ENCODE measurements at regions not wholly inside any gene's neighbourhood (a gene's known extent, or its start where the extent isn't known, plus 50 kb on each side); places are given as distances from the start of the nearest gene placed in this dataset.

GRCh38 chr7:131013716-131014115 is 279.7 kb upstream of the KLF14 start:
- DNase-seq, result no peak
- Histone ChIP-seq H3K36me3 (ENCODE audit: control insufficient read depth in 4 of 4, insufficient read depth in 4 of 4, low read length in 3 of 4) (no peaks in the 10 kb centered on the region), H3K27me3 (replicated peaks in 2 of 5; ENCODE audit: control insufficient read depth in 4 of 5, insufficient read depth in 5 of 5, low read length in 4 of 5) (no peaks in the 10 kb centered on the region), H3K27ac (ENCODE audit: insufficient read depth in 1 of 2, low read depth in 1 of 2, low read length in 2 of 2, poor library complexity in 1 of 2, severe bottlenecking in 2 of 2) (no peak overlapping the region), H3K4me3 (ENCODE audit: control insufficient read depth in 1 of 7, extremely low read depth in 1 of 7, insufficient read depth in 4 of 7, low read depth in 2 of 7, low read length in 6 of 7) (no peak overlapping the region), H3K4me1 (ENCODE audit: control extremely low read depth in 1 of 4, control insufficient read depth in 4 of 4, insufficient read depth in 4 of 4, low read length in 3 of 4) (peaks cover 17 to 51% (median 45%) of the 10 kb centered on the region in 4 experiments), H3K9me3 (ENCODE audit: control extremely low read depth in 1 of 5, control insufficient read depth in 4 of 5, insufficient read depth in 2 of 5, low read depth in 1 of 5, low read length in 4 of 5) (no peaks in the 10 kb centered on the region)
- WGBS (ENCODE audit: insufficient coverage), result 100% methylated on average over 6 of the region's 11 CpGs
- ChIA-PET POLR2A (no interaction called here), CTCF (interaction anchor here (0.6 to 4.0 kb wide), 4 partner anchors 13 to 117 kb away, joined by 3 to 22 read pairs (median 3); no protein-coding TSS in a partner anchor)

- no peak overlapping the region for H3K27ac ChIP-seq (ENCODE audit: insufficient read depth in 1 of 2, low read depth in 1 of 2, low read length in 2 of 2, poor library complexity in 1 of 2, severe bottlenecking in 2 of 2)
- CTCF ChIA-PET, result interaction anchor here (0.6 to 4.0 kb wide), 7 partner anchors 7 to 118 kb away, joined by 3 to 22 read pairs (median 4); no protein-coding TSS in a partner anchor
- POLR2A ChIA-PET, result no interaction called here
- H3K4me1 ChIP-seq (ENCODE audit: control extremely low read depth in 1 of 4, control insufficient read depth in 4 of 4, insufficient read depth in 4 of 4, low read length in 3 of 4), result peaks cover 17 to 37% (median 32%) of the 10 kb centered on the region in 4 experiments
- no peak for DNase-seq
- no peaks in the 10 kb centered on the region for H3K27me3 ChIP-seq (replicated peaks in 2 of 5; ENCODE audit: control insufficient read depth in 4 of 5, insufficient read depth in 5 of 5, low read length in 4 of 5)
- H3K4me3 ChIP-seq (ENCODE audit: control insufficient read depth in 1 of 7, extremely low read depth in 1 of 7, insufficient read depth in 4 of 7, low read depth in 2 of 7, low read length in 6 of 7), result no peak overlapping the region
- no peaks in the 10 kb centered on the region for H3K9me3 ChIP-seq (ENCODE audit: control extremely low read depth in 1 of 5, control insufficient read depth in 4 of 5, insufficient read depth in 2 of 5, low read depth in 1 of 5, low read length in 4 of 5)
- 94% methylated on average over 2 of the region's 7 CpGs for WGBS (ENCODE audit: insufficient coverage)
- H3K36me3 ChIP-seq (ENCODE audit: control insufficient read depth in 4 of 4, insufficient read depth in 4 of 4, low read length in 3 of 4), result no peaks in the 10 kb centered on the region
Measured at GRCh38 chr7:131014906-131015656, 281.1 kb upstream of the KLF14 start.

GRCh38 chr7:131015657-131015958 is 281.6 kb upstream of the KLF14 start:
- DNase-seq, result no peak
- CTCF ChIA-PET, result interaction anchor here (1.2 to 2.0 kb wide), 3 partner anchors 8 to 119 kb away, joined by 4 to 6 read pairs (median 5); no protein-coding TSS in a partner anchor
- WGBS (ENCODE audit: insufficient coverage), result 100% methylated on average over 2 of the region's 3 CpGs
- no peaks in the 10 kb centered on the region for H3K36me3 ChIP-seq (ENCODE audit: control insufficient read depth in 4 of 4, insufficient read depth in 4 of 4, low read length in 3 of 4)
- no peaks in the 10 kb centered on the region for H3K27me3 ChIP-seq (replicated peaks in 2 of 5; ENCODE audit: control insufficient read depth in 4 of 5, insufficient read depth in 5 of 5, low read length in 4 of 5)
- no peaks in the 10 kb centered on the region for H3K9me3 ChIP-seq (ENCODE audit: control extremely low read depth in 1 of 5, control insufficient read depth in 4 of 5, insufficient read depth in 2 of 5, low read depth in 1 of 5, low read length in 4 of 5)
- no peak overlapping the region for H3K27ac ChIP-seq (ENCODE audit: insufficient read depth in 1 of 2, low read depth in 1 of 2, low read length in 2 of 2, poor library complexity in 1 of 2, severe bottlenecking in 2 of 2)
- peaks cover 15 to 32% (median 30%) of the 10 kb centered on the region in 4 experiments for H3K4me1 ChIP-seq (ENCODE audit: control extremely low read depth in 1 of 4, control insufficient read depth in 4 of 4, insufficient read depth in 4 of 4, low read length in 3 of 4)
- POLR2A ChIA-PET, result no interaction called here
- no peak overlapping the region for H3K4me3 ChIP-seq (ENCODE audit: control insufficient read depth in 1 of 7, extremely low read depth in 1 of 7, insufficient read depth in 4 of 7, low read depth in 2 of 7, low read length in 6 of 7)

GRCh38 chr7:131016230-131016629 is 282.2 kb upstream of the KLF14 start:
- H3K4me1 ChIP-seq (ENCODE audit: control extremely low read depth in 1 of 4, control insufficient read depth in 4 of 4, insufficient read depth in 4 of 4, low read length in 3 of 4), result peaks cover 8 to 28% (median 25%) of the 10 kb centered on the region in 4 experiments
- no peaks in the 10 kb centered on the region for H3K9me3 ChIP-seq (ENCODE audit: control extremely low read depth in 1 of 5, control insufficient read depth in 4 of 5, insufficient read depth in 2 of 5, low read depth in 1 of 5, low read length in 4 of 5)
- H3K27me3 ChIP-seq (replicated peaks in 2 of 5; ENCODE audit: control insufficient read depth in 4 of 5, insufficient read depth in 5 of 5, low read length in 4 of 5), result no peaks in the 10 kb centered on the region
- ChIA-PET POLR2A (no interaction called here), CTCF (interaction anchor here (1.1 to 2.0 kb wide), 7 partner anchors 9 to 119 kb away, joined by 3 to 6 read pairs (median 5); no protein-coding TSS in a partner anchor)
- H3K36me3 ChIP-seq (ENCODE audit: control insufficient read depth in 4 of 4, insufficient read depth in 4 of 4, low read length in 3 of 4), result no peaks in the 10 kb centered on the region
- H3K27ac ChIP-seq (ENCODE audit: insufficient read depth in 1 of 2, low read depth in 1 of 2, low read length in 2 of 2, poor library complexity in 1 of 2, severe bottlenecking in 2 of 2), result no peak overlapping the region
- no peak for DNase-seq
- H3K4me3 ChIP-seq (ENCODE audit: control insufficient read depth in 1 of 7, extremely low read depth in 1 of 7, insufficient read depth in 4 of 7, low read depth in 2 of 7, low read length in 6 of 7), result no peak overlapping the region
- WGBS (ENCODE audit: insufficient coverage), result 88% methylated on average over 1 of the region's 1 CpG

GRCh38 chr7:131019351-131019750 is 285.3 kb upstream of the KLF14 start:
- POLR2A ChIA-PET, result no interaction called here
- Histone ChIP-seq H3K4me1 (ENCODE audit: control extremely low read depth in 1 of 4, control insufficient read depth in 4 of 4, insufficient read depth in 4 of 4, low read length in 3 of 4) (peaks cover 0 to 16% (median 16%) of the 10 kb centered on the region in 4 experiments), H3K4me3 (ENCODE audit: control insufficient read depth in 1 of 7, extremely low read depth in 1 of 7, insufficient read depth in 4 of 7, low read depth in 2 of 7, low read length in 6 of 7) (no peak overlapping the region), H3K27me3 (replicated peaks in 2 of 5; ENCODE audit: control insufficient read depth in 4 of 5, insufficient read depth in 5 of 5, low read length in 4 of 5) (no peaks in the 10 kb centered on the region), H3K27ac (ENCODE audit: insufficient read depth in 1 of 2, low read depth in 1 of 2, low read length in 2 of 2, poor library complexity in 1 of 2, severe bottlenecking in 2 of 2) (no peak overlapping the region), H3K9me3 (ENCODE audit: control extremely low read depth in 1 of 5, control insufficient read depth in 4 of 5, insufficient read depth in 2 of 5, low read depth in 1 of 5, low read length in 4 of 5) (no peaks in the 10 kb centered on the region), H3K36me3 (ENCODE audit: control insufficient read depth in 4 of 4, insufficient read depth in 4 of 4, low read length in 3 of 4) (peaks cover 0 to 3% (median 0%) of the 10 kb centered on the region in 4 experiments)
- CTCF ChIA-PET, result interaction anchor here (1.2 to 2.3 kb wide), 6 partner anchors 12 to 123 kb away, joined by 3 to 9 read pairs (median 6); no protein-coding TSS in a partner anchor
- no CpG with 5 or more reads among the region's 1 CpG for WGBS (ENCODE audit: insufficient coverage)
- DNase-seq, result no peak

GRCh38 chr7:131020759-131021261 is 286.8 kb upstream of the KLF14 start:
- Histone ChIP-seq H3K4me3 (ENCODE audit: control insufficient read depth in 1 of 7, extremely low read depth in 1 of 7, insufficient read depth in 4 of 7, low read depth in 2 of 7, low read length in 6 of 7) (no peak overlapping the region), H3K27me3 (replicated peaks in 2 of 5; ENCODE audit: control insufficient read depth in 4 of 5, insufficient read depth in 5 of 5, low read length in 4 of 5) (no peaks in the 10 kb centered on the region), H3K27ac (ENCODE audit: insufficient read depth in 1 of 2, low read depth in 1 of 2, low read length in 2 of 2, poor library complexity in 1 of 2, severe bottlenecking in 2 of 2) (no peak overlapping the region), H3K36me3 (ENCODE audit: control insufficient read depth in 4 of 4, insufficient read depth in 4 of 4, low read length in 3 of 4) (peaks cover 0 to 3% (median 0%) of the 10 kb centered on the region in 4 experiments), H3K4me1 (ENCODE audit: control extremely low read depth in 1 of 4, control insufficient read depth in 4 of 4, insufficient read depth in 4 of 4, low read length in 3 of 4) (peaks cover 0 to 16% (median 14%) of the 10 kb centered on the region in 4 experiments), H3K9me3 (ENCODE audit: control extremely low read depth in 1 of 5, control insufficient read depth in 4 of 5, insufficient read depth in 2 of 5, low read depth in 1 of 5, low read length in 4 of 5) (no peaks in the 10 kb centered on the region)
- DNase-seq, result no peak
- CTCF ChIA-PET, result interaction anchor here (1.3 to 2.3 kb wide), 4 partner anchors 13 to 20 kb away, joined by 3 to 9 read pairs (median 5); no protein-coding TSS in a partner anchor
- WGBS (ENCODE audit: insufficient coverage), result 78% methylated on average over 5 of the region's 7 CpGs
- POLR2A ChIA-PET, result no interaction called here

GRCh38 chr7:131021460-131021859 is 287.5 kb upstream of the KLF14 start:
- peak overlapping the region in 1 of 7 experiments; percentile 0 for H3K4me3 ChIP-seq (ENCODE audit: control insufficient read depth in 1 of 7, extremely low read depth in 1 of 7, insufficient read depth in 4 of 7, low read depth in 2 of 7, low read length in 6 of 7)
- ChIA-PET CTCF (interaction anchor here (1.3 kb wide), 1 partner anchor 19 kb away, joined by 4 read pairs; no protein-coding TSS in a partner anchor), POLR2A (no interaction called here)
- H3K9me3 ChIP-seq (ENCODE audit: control extremely low read depth in 1 of 5, control insufficient read depth in 4 of 5, insufficient read depth in 2 of 5, low read depth in 1 of 5, low read length in 4 of 5), result no peaks in the 10 kb centered on the region
- WGBS (ENCODE audit: insufficient coverage), result 63% methylated on average over 4 of the region's 5 CpGs
- no peak for DNase-seq
- H3K4me1 ChIP-seq (ENCODE audit: control extremely low read depth in 1 of 4, control insufficient read depth in 4 of 4, insufficient read depth in 4 of 4, low read length in 3 of 4), result peaks cover 5 to 21% (median 19%) of the 10 kb centered on the region in 4 experiments
- peaks cover 0 to 3% (median 0%) of the 10 kb centered on the region in 4 experiments for H3K36me3 ChIP-seq (ENCODE audit: control insufficient read depth in 4 of 4, insufficient read depth in 4 of 4, low read length in 3 of 4)
- no peaks in the 10 kb centered on the region for H3K27me3 ChIP-seq (replicated peaks in 2 of 5; ENCODE audit: control insufficient read depth in 4 of 5, insufficient read depth in 5 of 5, low read length in 4 of 5)
- no peak overlapping the region for H3K27ac ChIP-seq (ENCODE audit: insufficient read depth in 1 of 2, low read depth in 1 of 2, low read length in 2 of 2, poor library complexity in 1 of 2, severe bottlenecking in 2 of 2)
